B cell (primary cell): ENCODE measurements at regions not wholly inside any gene's neighbourhood (a gene's known extent, or its start where the extent isn't known, plus 50 kb on each side); places are given as distances from the start of the nearest gene placed in this dataset.

ENCODE experiments used
- ATAC-seq: fragments of 200-7000 bp; cut with Tn5 transposase; one replicate; pipeline ENCODE4 v1.10.0; 2021; ENCODE audit warnings: low read depth, mild to moderate bottlenecking, moderate number of reproducible peaks, moderate library complexity
- CTCF ChIA-PET: fragments of 350-600 bp; sonication (Branson Sonifier 250); formaldehyde crosslinking; loops from one replicate; lab custom pipeline; 2021; ENCODE audit warnings: antibody characterized with exemption, inconsistent platforms; lab: Charles Lee
- POLR2A ChIA-PET: fragments of 350-600 bp; sonication (Branson Sonifier 250); formaldehyde crosslinking; loops from one replicate; lab custom pipeline; 2021; ENCODE audit warnings: antibody characterized with exemption; lab: Charles Lee
- DNase-seq: peaks from one replicate; pipeline ENCODE4 v3.0.0; 2013
- H2AFZ ChIP-seq: 2 replicates; pipeline ENCODE4 v1.6.1; 2012; ENCODE audit warnings: mild to moderate bottlenecking, low read depth, low read length; ENCODE audit not compliant: insufficient read depth, poor library complexity, severe bottlenecking
- H3K27ac ChIP-seq, 2 donors: 1 replicate in 1 of 2; 2 replicates in 1 of 2; pipeline ENCODE4 v1.5.1; 2012 to 2013; ENCODE audit warnings: low read length in 2 of 2, mild to moderate bottlenecking in 2 of 2, moderate library complexity in 1 of 2
- H3K27me3 ChIP-seq, 4 experiments: fragments of 200-600 bp in 1 of 4; sonication (generic) in 1 of 4; replicated peaks in 1 of 4; 1 replicate in 2 of 4; 2 replicates in 2 of 4; pipeline versions ENCODE4 v1.6.1 to v1.7.0; 2013 to 2016; ENCODE audit warnings: low read length in 3 of 4, mild to moderate bottlenecking in 2 of 4, mixed read lengths in 1 of 4, moderate library complexity in 1 of 4; ENCODE audit not compliant: insufficient read depth in 4 of 4, control insufficient read depth in 3 of 4; ENCODE audit errors: control extremely low read depth in 1 of 4
- H3K36me3 ChIP-seq, 2 experiments: replicated peaks in 1 of 2; 1 replicate in 1 of 2; 2 replicates in 1 of 2; pipeline versions ENCODE4 v1.6.1 to v1.7.1; 2013; ENCODE audit warnings: low read length in 1 of 2; ENCODE audit not compliant: insufficient read depth in 2 of 2, control insufficient read depth in 1 of 2; ENCODE audit errors: control extremely low read depth in 1 of 2, extremely low read depth in 1 of 2
- H3K4me1 ChIP-seq, 2 donors: fragments of 200-600 bp in 1 of 2; sonication (generic) in 1 of 2; 1 replicate in 1 of 2; 2 replicates in 1 of 2; pipeline versions ENCODE4 v1.5.1 to v1.6.1; 2013 to 2017; ENCODE audit warnings: low read length in 2 of 2; ENCODE audit not compliant: control insufficient read depth in 2 of 2, insufficient read depth in 2 of 2
- H3K4me2 ChIP-seq: replicated peaks from 2 replicates; pipeline ENCODE3; 2012; ENCODE audit warnings: mild to moderate bottlenecking, low read depth, low read length; ENCODE audit not compliant: poor library complexity, severe bottlenecking
- H3K4me3 ChIP-seq, 5 experiments: fragments of 200-600 bp in 1 of 5; sonication (generic) in 1 of 5; 1 replicate in 3 of 5; 2 replicates in 2 of 5; pipeline versions ENCODE4 v1.5.1 to v1.7.0; 2011 to 2016; ENCODE audit warnings: low read length in 4 of 5, mild to moderate bottlenecking in 4 of 5, low read depth in 2 of 5, control low read depth in 1 of 5, moderate library complexity in 1 of 5; ENCODE audit not compliant: insufficient read depth in 1 of 5; ENCODE audit errors: control extremely low read depth in 1 of 5, extremely low read depth in 1 of 5
- H3K79me2 ChIP-seq: fragments of 200-600 bp; sonication (generic); one replicate; pipeline ENCODE4 v1.6.0; 2016; ENCODE audit warnings: low read length; ENCODE audit not compliant: control insufficient read depth, insufficient read depth
- H3K9ac ChIP-seq: fragments of 200-600 bp; sonication (generic); 2 replicates; pipeline ENCODE4 v1.6.1; 2017; ENCODE audit warnings: mild to moderate bottlenecking, low read length, moderate library complexity
- H3K9me3 ChIP-seq, 3 donors: one replicate each; pipeline versions ENCODE4 v1.6.1 to v1.7.1; 2013; ENCODE audit warnings: low read length in 2 of 3; ENCODE audit not compliant: control insufficient read depth in 2 of 3, insufficient read depth in 1 of 3; ENCODE audit errors: control extremely low read depth in 1 of 3
- H4K20me1 ChIP-seq: 2 replicates; pipeline ENCODE4 v1.6.0; 2012; ENCODE audit warnings: mild to moderate bottlenecking, low read length; ENCODE audit not compliant: insufficient read depth, control insufficient read depth, poor library complexity, severe bottlenecking
- H3K27ac Mint-ChIP-seq: one replicate; pipeline ENCODE4 v1.8.0; 2021; ENCODE audit warnings: mixed read lengths
- H3K27me3 Mint-ChIP-seq: one replicate; pipeline ENCODE4 v1.8.0; 2021; ENCODE audit warnings: mixed read lengths
- H3K4me1 Mint-ChIP-seq: one replicate; pipeline ENCODE4 v1.8.0; 2021; ENCODE audit warnings: mixed read lengths
- H3K4me3 Mint-ChIP-seq: one replicate; pipeline ENCODE4 v1.8.0; 2021; ENCODE audit warnings: mixed read lengths
- H3K9me3 Mint-ChIP-seq: one replicate; pipeline ENCODE4 v1.8.0; 2022; ENCODE audit warnings: mixed read lengths; ENCODE audit not compliant: insufficient read depth
- EZH2 ChIP-seq: IDR thresholded peaks from 2 replicates; pipeline ENCODE4 v1.6.1; 2012; ENCODE audit warnings: borderline replicate concordance, low read depth, mild to moderate bottlenecking, moderate library complexity, low read length; ENCODE audit not compliant: insufficient read depth, poor library complexity, severe bottlenecking
- WGBS: methylation state at CpG from one replicate; pipeline ENCODE4 v1.1.5; 2013; ENCODE audit warnings: missing lambda C conversion rate; ENCODE audit not compliant: insufficient coverage; 5-methylcytosine and 5-hydroxymethylcytosine counted together
- intact Hi-C: fragments of 100-400 bp; cut with micrococcal nuclease; formaldehyde crosslinking; loops from one replicate; pipeline ENCODE4 v1.10.0; 2022
- TF ChIP-seq, protein P1 (sequence below): fragments of 200-600 bp; IDR thresholded peaks from one replicate; pipeline ENCODE4 v1.8.0; 2022; ENCODE audit warnings: antibody characterized with exemption, mild to moderate bottlenecking

DNA sequence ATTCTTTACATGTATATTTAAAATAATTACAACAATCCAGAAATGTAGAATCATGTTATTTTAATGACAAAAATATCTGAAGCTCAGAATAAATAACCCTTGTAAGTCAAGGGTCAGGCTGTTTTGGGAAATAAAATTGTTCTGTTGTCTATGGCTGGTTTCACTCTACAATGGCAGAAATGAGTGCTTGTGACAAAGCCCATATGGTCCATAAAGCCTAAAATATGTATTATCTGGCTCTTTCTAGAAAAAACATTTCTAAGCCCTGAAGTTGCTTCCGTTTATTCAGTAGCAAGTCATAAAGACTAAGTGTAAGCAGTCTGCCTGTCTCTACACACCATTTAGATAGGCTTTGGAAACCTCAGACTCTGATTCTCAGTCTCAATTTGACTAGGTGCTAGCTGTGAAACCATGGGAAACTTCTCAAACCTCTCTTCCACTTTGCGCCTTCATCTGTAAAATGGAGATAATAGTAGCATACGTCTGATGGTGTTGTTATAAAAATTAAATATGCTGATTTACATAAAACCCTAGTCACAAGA lies 365.7 kb upstream of the CA10 start:
- Histone ChIP-seq H3K27me3 (no peaks in the 10 kb centered on the region), H3K9ac (no peak overlapping the region), H4K20me1 (no peaks in the 10 kb centered on the region), H3K27ac (no peak overlapping the region), H3K36me3 (no peaks in the 10 kb centered on the region), H2AFZ (no peak overlapping the region), H3K79me2 (no peaks in the 10 kb centered on the region), H3K9me3 (peaks cover 0 to 11% (median 0%) of the 10 kb centered on the region in 3 donors), H3K4me3 (no peak overlapping the region), H3K4me2 (no peak overlapping the region), H3K4me1 (no peaks in the 10 kb centered on the region)
- CTCF ChIA-PET = no interaction called here
- intact Hi-C loops = no loop called here
- Mint-ChIP-seq H3K9me3 (peaks cover 4% of the 10 kb centered on the region), H3K4me3 (no peak overlapping the region), H3K27me3 (no peaks in the 10 kb centered on the region), H3K27ac (no peak overlapping the region), H3K4me1 (no peaks in the 10 kb centered on the region)
- TF ChIP-seq EZH2 = no peak
- TF ChIP-seq, protein P1, sequence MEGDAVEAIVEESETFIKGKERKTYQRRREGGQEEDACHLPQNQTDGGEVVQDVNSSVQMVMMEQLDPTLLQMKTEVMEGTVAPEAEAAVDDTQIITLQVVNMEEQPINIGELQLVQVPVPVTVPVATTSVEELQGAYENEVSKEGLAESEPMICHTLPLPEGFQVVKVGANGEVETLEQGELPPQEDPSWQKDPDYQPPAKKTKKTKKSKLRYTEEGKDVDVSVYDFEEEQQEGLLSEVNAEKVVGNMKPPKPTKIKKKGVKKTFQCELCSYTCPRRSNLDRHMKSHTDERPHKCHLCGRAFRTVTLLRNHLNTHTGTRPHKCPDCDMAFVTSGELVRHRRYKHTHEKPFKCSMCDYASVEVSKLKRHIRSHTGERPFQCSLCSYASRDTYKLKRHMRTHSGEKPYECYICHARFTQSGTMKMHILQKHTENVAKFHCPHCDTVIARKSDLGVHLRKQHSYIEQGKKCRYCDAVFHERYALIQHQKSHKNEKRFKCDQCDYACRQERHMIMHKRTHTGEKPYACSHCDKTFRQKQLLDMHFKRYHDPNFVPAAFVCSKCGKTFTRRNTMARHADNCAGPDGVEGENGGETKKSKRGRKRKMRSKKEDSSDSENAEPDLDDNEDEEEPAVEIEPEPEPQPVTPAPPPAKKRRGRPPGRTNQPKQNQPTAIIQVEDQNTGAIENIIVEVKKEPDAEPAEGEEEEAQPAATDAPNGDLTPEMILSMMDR = no peak
- no peak for DNase-seq
- no peak for ATAC-seq
- no CpG with 5 or more reads among the region's 3 CpGs for WGBS
- POLR2A ChIA-PET = no interaction called here

DNA sequence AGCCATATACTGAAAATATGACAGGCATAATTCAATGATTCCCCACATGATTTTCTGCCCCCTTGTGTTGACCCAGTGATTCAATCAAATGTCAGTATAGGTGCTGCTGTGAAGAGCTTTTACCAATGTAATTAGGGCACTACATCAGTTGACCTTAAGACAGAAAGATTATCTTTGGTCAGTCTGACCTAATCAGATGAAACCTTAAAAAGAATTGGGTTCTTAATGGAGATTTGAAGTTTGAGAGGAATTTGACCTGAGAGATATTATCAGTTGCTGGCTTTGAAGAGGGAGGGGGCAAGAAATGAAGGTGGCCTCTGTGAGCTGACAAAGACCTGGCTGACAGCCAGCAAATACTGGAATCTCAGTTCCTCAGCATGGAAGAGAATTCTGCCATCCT lies 358.7 kb upstream of the CA10 start:
- H2AFZ ChIP-seq = no peak overlapping the region
- H3K36me3 ChIP-seq = no peaks in the 10 kb centered on the region
- H3K9ac ChIP-seq = no peak overlapping the region
- ChIA-PET POLR2A (no interaction called here), CTCF (no interaction called here)
- no peak overlapping the region for H3K27ac ChIP-seq
- H3K4me1 ChIP-seq = no peaks in the 10 kb centered on the region
- H3K4me3 ChIP-seq = no peak overlapping the region
- Mint-ChIP-seq H3K9me3 (no peaks in the 10 kb centered on the region), H3K4me1 (no peaks in the 10 kb centered on the region), H3K27ac (no peak overlapping the region), H3K27me3 (no peaks in the 10 kb centered on the region), H3K4me3 (no peak overlapping the region)
- peaks cover 0 to 8% (median 2%) of the 10 kb centered on the region in 3 donors for H3K9me3 ChIP-seq
- no peaks in the 10 kb centered on the region for H3K27me3 ChIP-seq
- ATAC-seq (no peak), DNase-seq (no peak)
- no peaks in the 10 kb centered on the region for H3K79me2 ChIP-seq
- H4K20me1 ChIP-seq = no peaks in the 10 kb centered on the region
- no peak for TF ChIP-seq EZH2
- TF ChIP-seq, protein P1 = no peak
- intact Hi-C loops = no loop called here
- H3K4me2 ChIP-seq = no peak overlapping the region
